NCI-H82 treated with DMSO at 0.1 percent for 48 hours (cell line): ENCODE measurements at regions not wholly inside any gene's neighbourhood (a gene's known extent, or its start where the extent isn't known, plus 50 kb on each side); places are given as distances from the start of the nearest gene placed in this dataset.
A peak's percentile ranks its signal among the peaks of the same experiment; 100 is the strongest.
"Not testable (repeated sequence)": the region's sequence is repeated elsewhere in the genome, so short reads cannot be mapped to it uniquely, and the experiment has no call there.

ENCODE experiments used
- DNase-seq: peaks from one replicate; lab custom pipeline; 2025; ENCODE audit not compliant: unreplicated experiment; lab: John Stamatoyannopoulos, UW

GRCh38 chr11:135015966-135016365 lies 603.9 kb upstream of the B3GAT1 start:
- DNase-seq = no peak

- DNase-seq = not testable (repeated sequence)
These were observed 599.3 kb upstream of the B3GAT1 start for GRCh38 chr11:135011313-135011712.

- DNase-seq = no peak
These were observed 597.1 kb upstream of the B3GAT1 start for GRCh38 chr11:135009125-135009524.

- no peak for DNase-seq
These were observed 596.4 kb upstream of the B3GAT1 start for GRCh38 chr11:135008412-135008811.

GRCh38 chr11:135008001-135008405 lies 596.0 kb upstream of the B3GAT1 start:
- DNase-seq = no peak

GRCh38 chr11:135006800-135007199 lies 594.8 kb upstream of the B3GAT1 start:
- DNase-seq = no peak

GRCh38 chr11:135004495-135004894 lies 592.5 kb upstream of the B3GAT1 start:
- DNase-seq = no peak

- no peak for DNase-seq
These were observed 590.2 kb upstream of the B3GAT1 start for GRCh38 chr11:135002236-135002635.

- DNase-seq = no peak
These were observed 589.5 kb upstream of the B3GAT1 start for GRCh38 chr11:135001581-135001980.

- DNase-seq = not testable (repeated sequence)
These were observed 589.0 kb upstream of the B3GAT1 start for GRCh38 chr11:135001065-135001464.

GRCh38 chr11:134999590-134999989 lies 587.5 kb upstream of the B3GAT1 start:
- DNase-seq = peak; percentile 5

- no peak for DNase-seq
These were observed 585.7 kb upstream of the B3GAT1 start for GRCh38 chr11:134997652-134998320.

GRCh38 chr11:134995741-134996140 lies 583.7 kb upstream of the B3GAT1 start:
- DNase-seq = no peak

GRCh38 chr11:134994431-134994830 lies 582.4 kb upstream of the B3GAT1 start:
- no peak for DNase-seq

GRCh38 chr11:134993691-134994243 lies 581.7 kb upstream of the B3GAT1 start:
- no peak for DNase-seq

- DNase-seq = no peak
These were observed 580.9 kb upstream of the B3GAT1 start for GRCh38 chr11:134992981-134993380.

- no peak for DNase-seq
These were observed 576.5 kb upstream of the B3GAT1 start for GRCh38 chr11:134988495-134988894.

- DNase-seq = no peak
These were observed 575.8 kb upstream of the B3GAT1 start for GRCh38 chr11:134987822-134988221.

- no peak for DNase-seq
These were observed 575.3 kb upstream of the B3GAT1 start for GRCh38 chr11:134987223-134987768.

GRCh38 chr11:134984421-134984820 lies 572.4 kb upstream of the B3GAT1 start:
- DNase-seq = no peak

GRCh38 chr11:134982432-134982831 lies 570.4 kb upstream of the B3GAT1 start:
- DNase-seq = not testable (repeated sequence)

GRCh38 chr11:134981835-134982234 lies 569.8 kb upstream of the B3GAT1 start:
- DNase-seq = no peak
